Cardiac muscle cell (in vitro differentiated cells and primary cell): ENCODE measurements at regions not wholly inside any gene's neighbourhood (a gene's known extent, or its start where the extent isn't known, plus 50 kb on each side); places are given as distances from the start of the nearest gene placed in this dataset.

Experiments
- DNase-seq, 2 donors: peaks; one replicate each; pipeline versions ENCODE4 v3.0.0 to v3.0.0-alpha.2; 2010 to 2017; ENCODE audit warnings: low read depth in 1 of 2, low spot score in 1 of 2
- H3K27ac ChIP-seq: fragments of 200-600 bp; sonication (generic); 2 replicates; pipeline ENCODE4 v1.5.1; 2016
- H3K27me3 ChIP-seq: fragments of 200-600 bp; sonication (generic); 2 replicates; pipeline ENCODE4 v1.6.0; 2016; ENCODE audit warnings: control low read depth
- H3K36me3 ChIP-seq: fragments of 200-600 bp; sonication (generic); 2 replicates; pipeline ENCODE4 v1.5.1; 2016; ENCODE audit warnings: control low read depth
- H3K4me1 ChIP-seq: fragments of 200-600 bp; sonication (generic); 2 replicates; pipeline ENCODE4 v1.8.1; 2017; ENCODE audit warnings: low read depth, mild to moderate bottlenecking, mixed run types
- H3K4me3 ChIP-seq: fragments of 200-600 bp; sonication (generic); 2 replicates; pipeline ENCODE4 v1.5.1; 2016; ENCODE audit warnings: mild to moderate bottlenecking
- H3K9me3 ChIP-seq: fragments of 200-600 bp; sonication (generic); 2 replicates; pipeline ENCODE4 v1.5.1; 2017; ENCODE audit warnings: low read depth, mild to moderate bottlenecking, control low read depth
- CTCF ChIP-seq: IDR thresholded peaks from 2 replicates; pipeline ENCODE4 v1.5.1; 2012; ENCODE audit warnings: low read depth, mild to moderate bottlenecking, low read length

- TF ChIP-seq CTCF, result no peak
- H3K27ac ChIP-seq, result no peak overlapping the region
- no peaks in the 10 kb centered on the region for H3K9me3 ChIP-seq
- no peaks in the 10 kb centered on the region for H3K27me3 ChIP-seq
- H3K36me3 ChIP-seq, result no peaks in the 10 kb centered on the region
- DNase-seq, result no peak
- no peak overlapping the region for H3K4me3 ChIP-seq
- no peaks in the 10 kb centered on the region for H3K4me1 ChIP-seq
These were observed 238.6 kb upstream of the TMEM161B start for GRCh38 chr5:88507261-88507660.

- Histone ChIP-seq H3K36me3 (no peaks in the 10 kb centered on the region), H3K27me3 (no peaks in the 10 kb centered on the region), H3K4me1 (no peaks in the 10 kb centered on the region), H3K4me3 (no peak overlapping the region), H3K9me3 (no peaks in the 10 kb centered on the region), H3K27ac (no peak overlapping the region)
- no peak for DNase-seq
- no peak for TF ChIP-seq CTCF
These were observed 234.8 kb upstream of the TMEM161B start for GRCh38 chr5:88503406-88503805.

GRCh38 chr5:88503041-88503345, 234.3 kb upstream of the TMEM161B start:
- peak in 1 of 2 donors; percentile 15 for DNase-seq
- no peaks in the 10 kb centered on the region for H3K4me1 ChIP-seq
- H3K27ac ChIP-seq, result no peak overlapping the region
- no peaks in the 10 kb centered on the region for H3K36me3 ChIP-seq
- H3K27me3 ChIP-seq, result no peaks in the 10 kb centered on the region
- no peak for TF ChIP-seq CTCF
- no peaks in the 10 kb centered on the region for H3K9me3 ChIP-seq
- H3K4me3 ChIP-seq, result no peak overlapping the region

- DNase-seq, result peak in 1 of 2 donors; percentile 15
- Histone ChIP-seq H3K9me3 (no peaks in the 10 kb centered on the region), H3K27me3 (no peaks in the 10 kb centered on the region), H3K4me3 (no peak overlapping the region), H3K27ac (no peak overlapping the region), H3K4me1 (no peaks in the 10 kb centered on the region), H3K36me3 (no peaks in the 10 kb centered on the region)
- TF ChIP-seq CTCF, result no peak
These were observed 233.8 kb upstream of the TMEM161B start for GRCh38 chr5:88502179-88503040.

- no peaks in the 10 kb centered on the region for H3K36me3 ChIP-seq
- H3K4me1 ChIP-seq, result no peaks in the 10 kb centered on the region
- no peaks in the 10 kb centered on the region for H3K27me3 ChIP-seq
- H3K9me3 ChIP-seq, result no peaks in the 10 kb centered on the region
- no peak overlapping the region for H3K27ac ChIP-seq
- no peak for TF ChIP-seq CTCF
- DNase-seq, result no peak
- H3K4me3 ChIP-seq, result no peak overlapping the region
These were observed 227.2 kb upstream of the TMEM161B start for GRCh38 chr5:88495810-88496209.
